Central memory CD8-positive, alpha-beta T cell (primary cell): ENCODE measurements at regions not wholly inside any gene's neighbourhood (a gene's known extent, or its start where the extent isn't known, plus 50 kb on each side); places are given as distances from the start of the nearest gene placed in this dataset.

Experiments
- ATAC-seq: fragments of 150-1000 bp; cut with Tn5 transposase; replicated peaks from 2 replicates; pipeline ENCODE4 v1.10.0; 2022; ENCODE audit warnings: mild to moderate bottlenecking, moderate FRiP score, moderate number of reproducible peaks; ENCODE audit not compliant: poor library complexity, severe bottlenecking; ENCODE audit errors: extremely low read depth
- DNase-seq, 2 donors: peaks; one replicate each; pipeline ENCODE4 v3.0.0; 2021; ENCODE audit warnings: low spot score in 2 of 2
- H3K27ac Mint-ChIP-seq: one replicate; pipeline ENCODE4 v1.8.0; 2022; ENCODE audit warnings: low read depth, mild to moderate bottlenecking, moderate library complexity, mixed read lengths
- H3K27me3 Mint-ChIP-seq: one replicate; pipeline ENCODE4 v1.8.0; 2022; ENCODE audit warnings: mixed read lengths
- H3K36me3 Mint-ChIP-seq: one replicate; pipeline ENCODE4 v1.8.0; 2022; ENCODE audit warnings: mild to moderate bottlenecking, moderate library complexity, mixed read lengths; ENCODE audit not compliant: insufficient read depth
- H3K4me1 Mint-ChIP-seq: one replicate; pipeline ENCODE4 v1.8.0; 2022; ENCODE audit warnings: mixed read lengths
- H3K4me3 Mint-ChIP-seq: one replicate; pipeline ENCODE4 v1.8.0; 2022; ENCODE audit warnings: mild to moderate bottlenecking, moderate library complexity, mixed read lengths
- H3K9me3 Mint-ChIP-seq: one replicate; pipeline ENCODE4 v1.8.0; 2022; ENCODE audit warnings: mixed read lengths

DNA sequence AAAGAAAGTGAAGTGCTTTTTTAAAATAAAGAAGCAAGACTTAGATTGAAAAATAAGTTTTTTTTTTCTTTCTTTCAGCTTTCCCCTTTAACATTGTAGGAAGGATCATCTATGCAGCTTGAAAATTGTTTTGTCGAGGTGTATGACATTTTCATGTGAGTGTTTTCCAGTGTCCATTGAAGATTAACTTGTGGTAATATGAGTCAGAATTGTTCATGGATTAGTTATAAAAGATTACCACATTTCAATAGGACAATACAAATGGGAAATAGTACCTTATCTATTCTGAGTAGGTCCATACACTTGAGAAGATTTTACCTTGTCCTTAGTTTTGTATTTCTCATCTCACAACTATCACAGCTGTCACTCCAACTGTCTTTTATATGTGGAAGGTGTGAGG lies 1234.7 kb downstream of the NSUN3 start:
- ATAC-seq (no peak), DNase-seq (no peak)
- Mint-ChIP-seq H3K4me1 (no peaks in the 10 kb centered on the region), H3K4me3 (no peak overlapping the region), H3K27me3 (no peaks in the 10 kb centered on the region), H3K9me3 (peaks cover 17% of the 10 kb centered on the region), H3K36me3 (peaks cover 1% of the 10 kb centered on the region), H3K27ac (no peak overlapping the region)

DNA sequence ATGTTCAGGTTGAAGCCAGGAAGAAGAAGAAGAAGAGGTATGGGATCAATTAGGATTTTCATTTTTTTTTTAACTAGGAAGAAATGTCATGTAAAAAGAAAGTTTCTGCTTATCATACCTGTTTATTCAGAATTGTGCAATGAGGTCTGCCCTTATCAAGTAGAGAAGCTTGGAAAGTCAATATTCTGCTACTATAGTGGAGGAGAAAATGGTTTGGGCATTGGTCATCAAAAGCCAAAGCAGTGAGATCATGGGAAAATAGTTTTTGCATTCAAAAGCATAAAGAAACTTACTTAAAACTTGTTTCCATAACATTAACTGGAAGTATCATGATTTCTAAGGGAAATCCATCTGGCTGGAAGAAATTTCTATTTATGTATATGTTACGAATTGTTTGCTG lies 1239.2 kb downstream of the NSUN3 start:
- no peak overlapping the region for H3K4me3 Mint-ChIP-seq
- H3K9me3 Mint-ChIP-seq: peaks cover 24% of the 10 kb centered on the region
- no peaks in the 10 kb centered on the region for H3K27me3 Mint-ChIP-seq
- ATAC-seq: no peak
- H3K36me3 Mint-ChIP-seq: no peaks in the 10 kb centered on the region
- H3K4me1 Mint-ChIP-seq: no peaks in the 10 kb centered on the region
- DNase-seq: no peak
- H3K27ac Mint-ChIP-seq: no peak overlapping the region

DNA sequence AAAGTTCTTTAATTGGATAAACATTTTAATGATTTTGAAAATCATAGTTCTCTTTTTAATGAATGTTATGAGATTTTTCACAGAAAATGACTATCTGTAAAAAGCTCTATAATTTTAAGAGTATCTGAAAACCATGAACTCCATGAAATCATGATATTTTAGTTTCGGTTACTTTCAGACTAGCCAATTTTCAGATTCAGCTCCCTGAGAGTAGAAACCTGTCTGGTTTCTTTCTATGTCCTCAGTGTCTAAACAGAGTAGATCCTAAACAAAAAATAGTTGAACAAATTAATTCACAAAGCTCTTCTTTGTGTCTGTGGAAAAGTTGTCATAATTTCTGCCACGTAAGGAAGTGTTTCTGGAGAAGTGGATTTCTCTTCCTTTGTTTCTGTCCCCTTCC lies 1247.7 kb downstream of the NSUN3 start:
- DNase-seq: no peak
- no peak for ATAC-seq
- Mint-ChIP-seq H3K4me1 (no peaks in the 10 kb centered on the region), H3K4me3 (no peak overlapping the region), H3K36me3 (peaks cover 2% of the 10 kb centered on the region), H3K27ac (no peak overlapping the region), H3K27me3 (no peaks in the 10 kb centered on the region), H3K9me3 (peaks cover 28% of the 10 kb centered on the region)

DNA sequence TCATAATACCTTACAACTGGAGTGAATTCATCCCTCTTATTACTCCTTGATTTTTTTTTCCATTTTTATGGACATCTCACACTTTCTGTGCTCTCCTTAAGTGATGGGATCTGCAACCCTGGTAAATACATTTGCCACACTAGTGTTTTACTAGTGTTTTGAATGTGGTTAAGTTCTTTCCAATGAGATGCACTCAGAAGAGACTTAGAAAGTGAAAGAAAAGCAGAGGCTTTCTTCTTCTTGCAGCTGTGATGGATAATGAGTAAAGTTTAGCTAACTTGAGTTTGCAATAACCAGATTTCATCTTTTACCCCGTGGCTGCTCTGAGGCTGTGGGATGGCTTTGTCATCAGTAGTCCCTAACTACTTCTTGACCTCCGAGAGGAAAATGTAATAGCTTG lies 1248.4 kb downstream of the NSUN3 start:
- no peak overlapping the region for H3K4me3 Mint-ChIP-seq
- peaks cover 23% of the 10 kb centered on the region for H3K9me3 Mint-ChIP-seq
- H3K4me1 Mint-ChIP-seq: no peaks in the 10 kb centered on the region
- ATAC-seq: no peak
- H3K36me3 Mint-ChIP-seq: peaks cover 2% of the 10 kb centered on the region
- H3K27me3 Mint-ChIP-seq: no peaks in the 10 kb centered on the region
- DNase-seq: no peak
- H3K27ac Mint-ChIP-seq: no peak overlapping the region

DNA sequence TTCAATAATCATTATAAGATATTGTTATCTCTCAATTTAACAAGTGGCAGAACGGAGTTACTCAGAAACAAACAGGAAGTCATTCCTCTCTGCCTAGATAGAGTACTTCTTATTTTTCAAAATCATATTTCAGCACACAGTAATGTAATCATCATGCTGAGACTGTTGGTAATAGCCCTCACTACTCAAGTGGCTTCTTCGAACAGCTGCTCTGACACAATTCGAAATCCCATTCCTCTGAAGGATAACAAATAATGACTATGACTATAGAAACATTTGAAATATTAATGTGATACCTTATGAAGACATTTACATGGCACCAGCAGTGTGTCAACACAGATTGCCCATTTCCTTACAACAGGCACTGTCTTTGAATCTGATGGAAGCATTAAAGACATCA lies 1249.8 kb downstream of the NSUN3 start:
- Mint-ChIP-seq H3K36me3 (peaks cover 2% of the 10 kb centered on the region), H3K27ac (no peak overlapping the region), H3K27me3 (no peaks in the 10 kb centered on the region), H3K9me3 (peaks cover 21% of the 10 kb centered on the region), H3K4me3 (no peak overlapping the region), H3K4me1 (no peaks in the 10 kb centered on the region)
- DNase-seq: no peak
- no peak for ATAC-seq

DNA sequence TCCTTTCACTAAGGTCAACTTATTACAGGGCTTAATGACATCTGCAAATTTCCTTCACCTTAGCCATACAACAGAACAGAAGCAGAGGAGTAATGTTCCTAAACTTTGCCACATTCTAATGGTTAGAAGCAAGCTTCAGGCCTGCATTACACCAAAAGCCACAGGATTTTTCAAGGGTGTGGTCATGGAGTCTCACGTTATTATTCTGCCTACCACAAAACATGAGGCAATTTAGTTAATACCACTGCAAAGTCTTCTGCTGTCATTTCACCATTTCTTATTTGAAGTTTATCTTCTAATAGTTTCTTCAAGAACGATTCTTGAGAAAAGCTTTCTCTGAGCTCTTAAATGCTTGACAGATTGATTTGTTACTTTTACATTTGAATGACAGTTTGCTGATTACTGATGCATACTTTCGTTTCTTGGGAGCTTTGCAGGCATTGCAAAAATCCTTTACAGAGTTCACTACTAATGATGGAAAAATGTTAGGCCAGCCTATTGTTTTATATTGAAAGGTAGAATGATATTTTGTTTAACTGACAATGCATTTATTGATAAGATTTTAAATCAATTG lies 1257.1 kb downstream of the NSUN3 start:
- Mint-ChIP-seq H3K27me3 (no peaks in the 10 kb centered on the region), H3K9me3 (peaks cover 5% of the 10 kb centered on the region), H3K4me3 (no peak overlapping the region), H3K4me1 (no peaks in the 10 kb centered on the region), H3K27ac (no peak overlapping the region), H3K36me3 (no peaks in the 10 kb centered on the region)
- ATAC-seq (no peak), DNase-seq (no peak)

DNA sequence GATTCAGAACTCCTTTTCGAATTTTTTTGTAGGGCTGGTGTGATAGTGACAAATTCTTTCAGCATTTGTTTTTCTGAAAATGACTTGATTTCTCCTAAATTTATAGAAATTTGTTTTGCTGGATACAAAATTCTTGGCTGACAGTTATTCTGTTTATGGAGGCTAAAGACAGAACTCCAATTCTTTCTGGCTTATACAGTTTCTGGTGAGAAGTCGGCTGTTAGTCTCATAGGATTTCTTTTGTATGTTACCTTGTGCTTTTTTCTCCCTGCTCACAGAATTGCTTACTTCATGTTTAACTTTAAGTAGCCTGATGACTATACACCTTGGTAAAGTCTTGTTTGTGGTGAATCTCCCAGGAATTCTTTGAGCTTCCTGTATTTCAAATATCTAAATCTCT lies 1264.6 kb downstream of the NSUN3 start:
- ATAC-seq: no peak
- no peak overlapping the region for H3K27ac Mint-ChIP-seq
- no peaks in the 10 kb centered on the region for H3K36me3 Mint-ChIP-seq
- H3K4me3 Mint-ChIP-seq: no peak overlapping the region
- H3K4me1 Mint-ChIP-seq: no peaks in the 10 kb centered on the region
- H3K27me3 Mint-ChIP-seq: no peaks in the 10 kb centered on the region
- DNase-seq: no peak
- H3K9me3 Mint-ChIP-seq: peaks cover 5% of the 10 kb centered on the region

DNA sequence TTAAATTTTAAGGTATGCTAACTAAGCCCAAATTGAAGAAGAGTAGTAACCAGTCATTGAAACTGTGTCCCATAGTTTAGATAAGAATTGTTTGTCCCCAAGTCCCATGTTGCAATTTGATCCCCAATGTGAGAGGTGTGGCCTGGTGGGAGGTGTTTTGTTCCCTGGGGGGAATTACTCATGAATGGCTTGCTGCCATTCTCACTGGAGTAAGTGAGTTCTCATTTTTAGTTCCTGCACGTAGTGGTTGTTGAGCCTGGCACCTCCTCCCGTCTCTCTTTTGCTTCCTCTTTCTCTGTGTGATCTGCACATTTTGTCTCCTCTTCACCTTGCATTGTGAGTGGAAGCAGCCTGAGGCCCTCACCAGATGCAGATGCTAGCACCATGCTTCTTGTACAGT lies 1271.0 kb downstream of the NSUN3 start:
- no peak for ATAC-seq

DNA sequence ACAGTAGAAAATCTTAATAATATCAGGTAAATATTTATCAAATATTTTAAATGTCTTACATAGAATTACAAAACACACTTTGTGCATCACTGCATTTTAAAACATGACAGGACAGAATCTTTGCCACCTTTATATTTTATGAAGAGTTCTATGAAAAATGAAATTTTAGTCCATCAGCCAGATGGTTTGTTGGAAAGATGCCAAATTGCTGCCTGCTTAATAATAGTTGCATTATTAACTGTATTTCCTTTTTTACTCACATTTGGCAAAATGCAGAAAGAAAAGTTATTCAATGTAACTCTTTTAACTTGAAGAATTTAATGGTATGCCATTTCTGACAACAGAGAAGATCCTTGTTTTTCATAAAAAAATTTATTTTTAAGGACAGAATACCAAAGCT lies 1271.6 kb downstream of the NSUN3 start:
- no peak overlapping the region for H3K27ac Mint-ChIP-seq
- H3K9me3 Mint-ChIP-seq: peaks cover 10% of the 10 kb centered on the region
- no peak for ATAC-seq
- H3K4me1 Mint-ChIP-seq: no peaks in the 10 kb centered on the region
- H3K36me3 Mint-ChIP-seq: no peaks in the 10 kb centered on the region
- DNase-seq: no peak
- H3K27me3 Mint-ChIP-seq: no peaks in the 10 kb centered on the region
- no peak overlapping the region for H3K4me3 Mint-ChIP-seq

More for the DNA sequence above, 1271.0 kb downstream of the NSUN3 start:
- H3K9me3 Mint-ChIP-seq: peaks cover 10% of the 10 kb centered on the region
- H3K36me3 Mint-ChIP-seq: no peaks in the 10 kb centered on the region
- no peaks in the 10 kb centered on the region for H3K4me1 Mint-ChIP-seq
- H3K27me3 Mint-ChIP-seq: no peaks in the 10 kb centered on the region
- H3K4me3 Mint-ChIP-seq: no peak overlapping the region
- H3K27ac Mint-ChIP-seq: no peak overlapping the region
- no peak for DNase-seq

DNA sequence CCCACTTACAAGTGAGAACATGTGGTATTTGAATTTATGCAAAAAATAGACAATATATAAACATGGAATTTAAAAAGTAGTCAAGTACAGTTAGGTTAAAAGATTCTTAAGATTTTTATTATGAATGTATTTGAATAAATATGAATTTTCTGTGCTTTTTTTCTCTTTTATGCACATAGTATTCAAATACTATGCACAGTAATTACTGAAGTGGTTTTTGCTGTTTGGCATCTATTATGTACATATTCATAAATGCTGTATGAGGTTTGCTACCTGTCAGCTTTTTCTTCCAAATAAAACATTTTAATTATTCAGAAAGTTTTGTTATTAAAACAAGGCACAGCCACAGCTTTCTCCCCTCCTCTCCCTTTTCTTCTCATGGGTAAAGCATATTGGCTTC lies 1272.7 kb downstream of the NSUN3 start:
- Mint-ChIP-seq H3K9me3 (peaks cover 12% of the 10 kb centered on the region), H3K36me3 (no peaks in the 10 kb centered on the region), H3K4me3 (no peak overlapping the region), H3K27me3 (no peaks in the 10 kb centered on the region), H3K4me1 (no peaks in the 10 kb centered on the region), H3K27ac (no peak overlapping the region)
- DNase-seq (no peak), ATAC-seq (no peak)

DNA sequence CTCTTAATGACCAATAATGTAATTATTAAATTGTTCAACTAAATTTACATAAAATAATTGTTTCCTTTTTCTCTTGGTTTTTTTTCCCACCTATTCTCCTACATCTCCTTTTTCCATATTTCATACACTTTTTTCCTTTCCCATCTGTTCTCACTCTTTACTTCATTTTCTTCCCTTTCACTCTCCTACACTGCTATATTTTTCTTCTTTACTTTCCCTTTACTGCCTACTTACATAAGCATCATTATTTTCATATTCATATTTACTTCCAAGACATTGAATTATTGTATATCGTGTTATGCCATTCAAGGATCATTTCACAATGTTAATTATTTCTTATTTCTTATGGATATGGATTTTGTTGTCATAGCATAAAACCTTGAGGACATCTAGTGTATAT lies 1275.6 kb downstream of the NSUN3 start:
- ATAC-seq (no peak), DNase-seq (no peak)
- Mint-ChIP-seq H3K27ac (no peak overlapping the region), H3K9me3 (peaks cover 13% of the 10 kb centered on the region), H3K36me3 (no peaks in the 10 kb centered on the region), H3K4me1 (no peaks in the 10 kb centered on the region), H3K27me3 (no peaks in the 10 kb centered on the region), H3K4me3 (no peak overlapping the region)

DNA sequence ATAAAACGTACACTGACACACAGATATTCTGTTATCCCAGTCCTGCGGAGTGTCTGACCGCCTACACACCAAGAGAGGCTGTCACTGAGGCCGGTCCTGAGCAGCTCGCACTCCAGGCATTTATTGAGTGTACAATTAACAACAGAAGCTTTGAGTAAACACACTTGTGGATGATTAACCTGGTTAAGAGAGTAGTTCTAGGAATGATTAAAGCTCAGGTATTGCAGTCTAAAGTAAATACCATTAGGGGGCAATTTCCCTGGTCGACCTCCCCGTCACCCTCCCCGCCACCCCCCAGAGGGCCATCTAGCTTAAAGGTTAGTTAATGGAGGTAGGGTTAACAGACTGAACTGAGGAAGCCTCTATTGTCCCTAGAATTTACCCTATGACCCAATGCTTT lies 1278.5 kb downstream of the NSUN3 start:
- Mint-ChIP-seq H3K9me3 (peaks cover 13% of the 10 kb centered on the region), H3K36me3 (no peaks in the 10 kb centered on the region), H3K4me3 (no peak overlapping the region), H3K4me1 (no peaks in the 10 kb centered on the region), H3K27me3 (no peaks in the 10 kb centered on the region), H3K27ac (no peak overlapping the region)
- ATAC-seq (no peak), DNase-seq (no peak)

DNA sequence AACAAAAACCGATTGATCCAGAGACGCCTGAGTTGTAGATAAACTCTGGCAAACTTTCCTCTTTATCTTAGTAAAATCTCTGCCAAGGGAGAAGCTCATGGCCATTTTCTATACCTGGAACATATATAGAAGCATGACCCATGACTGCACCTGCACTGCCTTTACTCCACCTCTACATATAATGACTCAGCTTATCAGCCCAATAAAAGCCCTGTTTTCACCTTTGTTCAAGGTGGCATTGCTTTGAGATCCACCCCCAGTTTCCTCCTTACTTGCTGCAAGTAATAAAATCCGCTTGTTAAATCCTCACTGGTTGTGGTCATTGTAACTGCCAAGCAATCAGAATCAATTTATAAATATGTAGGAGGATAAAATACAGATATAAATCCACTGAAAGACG lies 1280.4 kb downstream of the NSUN3 start:
- DNase-seq (no peak), ATAC-seq (no peak)
- Mint-ChIP-seq H3K4me1 (no peaks in the 10 kb centered on the region), H3K27ac (no peak overlapping the region), H3K9me3 (peaks cover 13% of the 10 kb centered on the region), H3K36me3 (no peaks in the 10 kb centered on the region), H3K4me3 (no peak overlapping the region), H3K27me3 (no peaks in the 10 kb centered on the region)

DNA sequence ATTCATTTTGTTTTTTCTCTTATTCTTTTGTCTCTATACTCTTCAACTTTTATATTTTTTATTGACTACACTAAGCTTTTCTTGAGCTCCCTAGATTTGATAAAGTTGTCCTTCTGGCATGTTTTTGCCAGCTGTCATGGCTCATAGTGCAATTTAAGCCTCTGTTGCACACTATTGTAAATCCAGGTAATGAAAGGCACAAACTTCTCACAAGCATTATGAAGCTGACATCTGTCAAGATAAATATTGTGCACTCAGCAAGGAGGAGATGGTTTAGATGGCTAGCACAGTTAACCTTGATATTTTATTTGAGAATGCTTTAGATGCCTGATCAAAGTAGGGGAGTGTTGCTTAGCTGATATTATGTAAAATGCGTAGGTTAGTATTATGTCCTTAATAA lies 1280.9 kb downstream of the NSUN3 start:
- Mint-ChIP-seq H3K36me3 (no peaks in the 10 kb centered on the region), H3K4me3 (no peak overlapping the region), H3K4me1 (no peaks in the 10 kb centered on the region), H3K27me3 (no peaks in the 10 kb centered on the region), H3K9me3 (peaks cover 13% of the 10 kb centered on the region), H3K27ac (no peak overlapping the region)
- no peak for DNase-seq
- no peak for ATAC-seq
